Body of pancreas (tissue), 4 donors: ENCODE measurements at regions not wholly inside any gene's neighbourhood (a gene's known extent, or its start where the extent isn't known, plus 50 kb on each side); places are given as distances from the start of the nearest gene placed in this dataset.

ENCODE experiments used
- ATAC-seq: fragments of 150-250 bp; one replicate; pipeline ENCODE4 v1.9.1; 2016
- DNase-seq, 4 donors: peaks; one replicate each; pipeline ENCODE4 v3.0.0-alpha.2; 2019
- H3K27ac ChIP-seq, 4 donors: fragments of 200-600 bp; sonication (generic); 1 replicate in 3 of 4; 2 replicates in 1 of 4; pipeline versions ENCODE4 v1.5.1 to v1.6.1; 2016 to 2019; ENCODE audit warnings: mild to moderate bottlenecking in 1 of 4, mixed read lengths in 1 of 4, moderate library complexity in 1 of 4
- H3K27me3 ChIP-seq, 2 donors: fragments of 200-600 bp; sonication (generic); one replicate each; pipeline ENCODE4 v1.6.0; 2016; ENCODE audit warnings: mild to moderate bottlenecking in 1 of 2
- H3K36me3 ChIP-seq, 2 donors: fragments of 200-600 bp; sonication (generic); replicated peaks in 1 of 2; 2 replicates each; pipeline ENCODE4 v1.5.1; 2016; ENCODE audit warnings: low read depth in 2 of 2; ENCODE audit not compliant: insufficient read depth in 1 of 2
- H3K4me1 ChIP-seq: fragments of 200-600 bp; sonication (generic); one replicate; pipeline ENCODE4 v1.6.0; 2016
- H3K4me3 ChIP-seq, 2 donors: fragments of 200-600 bp; sonication (generic); 1 replicate in 1 of 2; 2 replicates in 1 of 2; pipeline ENCODE4 v1.5.1; 2016 to 2019
- H3K9me3 ChIP-seq, 3 donors: fragments of 200-600 bp; sonication (generic); 1 replicate in 2 of 3; 2 replicates in 1 of 3; pipeline ENCODE4 v1.5.1; 2016
- CTCF ChIP-seq, 7 experiments: fragments of 450-650 bp in 4 of 7; fragments of 200-600 bp in 3 of 7; sonication (generic) in 3 of 7; IDR thresholded peaks; one replicate each; pipeline ENCODE4 v1.5.1; 2016 to 2019; ENCODE audit warnings: antibody characterized with exemption in 7 of 7
- POLR2A ChIP-seq, 3 donors: fragments of 450-650 bp; IDR thresholded peaks; one replicate each; pipeline ENCODE4 v1.6.1; 2016; ENCODE audit warnings: antibody characterized with exemption in 3 of 3, mild to moderate bottlenecking in 2 of 3
- WGBS, 2 donors: methylation state at CpG; one replicate each; pipeline ENCODE4 v1.1.5; 2017; 5-methylcytosine and 5-hydroxymethylcytosine counted together
- intact Hi-C: fragments of 100-400 bp; cut with DNase I; formaldehyde crosslinking; loops from one replicate; pipeline ENCODE4 v1.15.1; 2023

GRCh38 chr11:82105331-82105998 is 628.2 kb downstream of the FAM181B start:
- Histone ChIP-seq H3K36me3 (no peaks in the 10 kb centered on the region), H3K9me3 (no peaks in the 10 kb centered on the region), H3K4me3 (no peak overlapping the region), H3K27me3 (no peaks in the 10 kb centered on the region), H3K4me1 (no peaks in the 10 kb centered on the region), H3K27ac (no peak overlapping the region)
- no peak for ATAC-seq
- 52% methylated on average over 6 of the region's 6 CpGs for WGBS, 2 donors
- intact Hi-C loops = no loop called here
- DNase-seq = no peak
- TF ChIP-seq POLR2A (IDR thresholded peaks at IDR 0.05) (no peak), CTCF (IDR thresholded peaks at IDR 0.05) (no peak)

GRCh38 chr11:82092904-82093303 is 640.8 kb downstream of the FAM181B start:
- Histone ChIP-seq H3K4me1 (no peaks in the 10 kb centered on the region), H3K36me3 (no peaks in the 10 kb centered on the region), H3K9me3 (no peaks in the 10 kb centered on the region), H3K4me3 (no peak overlapping the region), H3K27ac (no peak overlapping the region), H3K27me3 (no peaks in the 10 kb centered on the region)
- intact Hi-C loops = no loop called here
- TF ChIP-seq CTCF (IDR thresholded peaks at IDR 0.05) (no peak), POLR2A (IDR thresholded peaks at IDR 0.05) (no peak)
- DNase-seq = no peak
- ATAC-seq = no peak

- ATAC-seq = no peak
Observed at GRCh38 chr11:82089426-82089825, 644.2 kb downstream of the FAM181B start.

GRCh38 chr11:82085493-82085892 is 648.2 kb downstream of the FAM181B start:
- intact Hi-C loops = no loop called here
- Histone ChIP-seq H3K9me3 (no peaks in the 10 kb centered on the region), H3K36me3 (no peaks in the 10 kb centered on the region), H3K4me1 (no peaks in the 10 kb centered on the region), H3K27ac (no peak overlapping the region), H3K4me3 (no peak overlapping the region), H3K27me3 (no peaks in the 10 kb centered on the region)
- TF ChIP-seq CTCF (IDR thresholded peaks at IDR 0.05) = no peak
- TF ChIP-seq POLR2A (IDR thresholded peaks at IDR 0.05) = no peak
- ATAC-seq (no peak), DNase-seq (no peak)
- 59 to 67% methylated on average over 4 of the region's 4 CpGs for WGBS, 2 donors

More at GRCh38 chr11:82089426-82089825, 644.2 kb downstream of the FAM181B start:
- 61 to 76% methylated on average over 5 of the region's 5 CpGs for WGBS, 2 donors
- no peaks in the 10 kb centered on the region for H3K36me3 ChIP-seq
- TF ChIP-seq POLR2A (IDR thresholded peaks at IDR 0.05) = no peak
- TF ChIP-seq CTCF (IDR thresholded peaks at IDR 0.05) = no peak
- DNase-seq = no peak
- no peaks in the 10 kb centered on the region for H3K9me3 ChIP-seq
- no peak overlapping the region for H3K27ac ChIP-seq
- intact Hi-C loops = no loop called here
- no peaks in the 10 kb centered on the region for H3K27me3 ChIP-seq
- H3K4me3 ChIP-seq = no peak overlapping the region
- H3K4me1 ChIP-seq = no peaks in the 10 kb centered on the region

- intact Hi-C loops = no loop called here
- Histone ChIP-seq H3K4me3 (no peak overlapping the region), H3K27me3 (no peaks in the 10 kb centered on the region), H3K9me3 (no peaks in the 10 kb centered on the region), H3K4me1 (no peaks in the 10 kb centered on the region), H3K36me3 (no peaks in the 10 kb centered on the region), H3K27ac (no peak overlapping the region)
- DNase-seq = no peak
- 24 to 34% methylated on average over 2 of the region's 2 CpGs for WGBS, 2 donors
- TF ChIP-seq POLR2A (IDR thresholded peaks at IDR 0.05) = no peak
- no peak for TF ChIP-seq CTCF (IDR thresholded peaks at IDR 0.05)
- ATAC-seq = no peak
Observed at GRCh38 chr11:82082976-82083375, 650.7 kb downstream of the FAM181B start.
